ENCODE measurements at regions not wholly inside any gene's neighbourhood (a gene's known extent, or its start where the extent isn't known, plus 50 kb on each side); places are given as distances from the start of the nearest gene placed in this dataset.

- TF ChIP-seq EZH2phosphoT487 (conservative IDR thresholded peaks at IDR 0.05; ENCODE audit: low read length) (no peak), CTCF (IDR thresholded peaks at IDR 0.05; ENCODE audit: insufficient read depth, low read length, poor library complexity, severe bottlenecking) (no peak)
Observed at GRCh38 chrX:9337046-9337445, 127.8 kb upstream of the TBL1X start.

All from SU-DHL-6 (cell line).